NCI-H345 (cell line): ENCODE measurements at regions not wholly inside any gene's neighbourhood (a gene's known extent, or its start where the extent isn't known, plus 50 kb on each side); places are given as distances from the start of the nearest gene placed in this dataset.

ENCODE experiments used
- DNase-seq: peaks from one replicate; lab custom pipeline; 2025; lab: John Stamatoyannopoulos, UW

GRCh38 chr9:27625751-27626150, 52.5 kb upstream of the C9orf72 start:
- DNase-seq = no peak

GRCh38 chr9:27626244-27627187, 53.2 kb upstream of the C9orf72 start:
- no peak for DNase-seq

- DNase-seq = no peak
Observed at GRCh38 chr9:27627188-27627564, 53.9 kb upstream of the C9orf72 start.

GRCh38 chr9:27628311-27628710, 55.0 kb upstream of the C9orf72 start:
- no peak for DNase-seq

- no peak for DNase-seq
Observed at GRCh38 chr9:27629425-27629824, 56.1 kb upstream of the C9orf72 start.

GRCh38 chr9:27632254-27632653, 59.0 kb upstream of the C9orf72 start:
- DNase-seq = no peak

- no peak for DNase-seq
Observed at GRCh38 chr9:27633764-27634163, 60.5 kb upstream of the C9orf72 start.

GRCh38 chr9:27634879-27635278, 61.6 kb upstream of the C9orf72 start:
- DNase-seq = no peak

- no peak for DNase-seq
Observed at GRCh38 chr9:27638716-27639115, 65.4 kb upstream of the C9orf72 start.

GRCh38 chr9:27645161-27645840, 72.0 kb upstream of the C9orf72 start:
- no peak for DNase-seq

- no peak for DNase-seq
Observed at GRCh38 chr9:27653246-27653645, 80.0 kb upstream of the C9orf72 start.

GRCh38 chr9:27653957-27654356, 80.7 kb upstream of the C9orf72 start:
- DNase-seq = no peak

- DNase-seq = no peak
Observed at GRCh38 chr9:27654629-27655285, 81.5 kb upstream of the C9orf72 start.

GRCh38 chr9:27655441-27655840, 82.2 kb upstream of the C9orf72 start:
- no peak for DNase-seq

GRCh38 chr9:27659001-27659400, 85.7 kb upstream of the C9orf72 start:
- DNase-seq = no peak

- no peak for DNase-seq
Observed at GRCh38 chr9:27659571-27659970, 86.3 kb upstream of the C9orf72 start.

- DNase-seq = no peak
Observed at GRCh38 chr9:27660148-27660547, 86.9 kb upstream of the C9orf72 start.

- DNase-seq = no peak
Observed at GRCh38 chr9:27663526-27663925, 90.2 kb upstream of the C9orf72 start.

- no peak for DNase-seq
Observed at GRCh38 chr9:27664121-27664779, 91.0 kb upstream of the C9orf72 start.

GRCh38 chr9:27665136-27665535, 91.9 kb upstream of the C9orf72 start:
- DNase-seq = peak; percentile 35

GRCh38 chr9:27668280-27668679, 95.0 kb upstream of the C9orf72 start:
- DNase-seq = no peak

- no peak for DNase-seq
Observed at GRCh38 chr9:27671636-27672035, 98.4 kb upstream of the C9orf72 start.
